ENCODE measurements at regions not wholly inside any gene's neighbourhood (a gene's known extent, or its start where the extent isn't known, plus 50 kb on each side); places are given as distances from the start of the nearest gene placed in this dataset.

DNA sequence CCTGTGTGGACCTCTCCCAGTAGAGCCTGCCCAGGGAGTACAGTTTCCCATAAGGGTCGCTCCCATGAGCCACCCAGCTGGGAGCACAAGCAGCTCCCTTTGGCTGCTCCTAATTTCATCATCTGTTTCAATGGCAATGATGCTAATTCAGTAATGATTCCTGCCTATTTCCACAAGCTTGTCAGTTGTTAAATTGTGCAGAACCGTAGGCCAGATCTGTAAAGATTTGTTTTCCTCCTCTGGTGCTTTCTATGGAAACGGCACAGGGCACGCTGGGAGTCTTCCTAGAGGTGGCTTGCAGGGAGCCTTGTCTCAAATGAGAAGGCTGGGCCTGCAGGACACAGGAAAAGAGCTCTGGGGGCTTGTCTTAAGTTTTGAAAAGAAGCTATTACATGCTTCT, 223.7 kb downstream of the CBLN1 start:
- POLR2A ChIA-PET (ENCODE audit: partially characterized antibody) = no interaction called here
- H3K27ac Mint-ChIP-seq = no peak overlapping the region

DNA sequence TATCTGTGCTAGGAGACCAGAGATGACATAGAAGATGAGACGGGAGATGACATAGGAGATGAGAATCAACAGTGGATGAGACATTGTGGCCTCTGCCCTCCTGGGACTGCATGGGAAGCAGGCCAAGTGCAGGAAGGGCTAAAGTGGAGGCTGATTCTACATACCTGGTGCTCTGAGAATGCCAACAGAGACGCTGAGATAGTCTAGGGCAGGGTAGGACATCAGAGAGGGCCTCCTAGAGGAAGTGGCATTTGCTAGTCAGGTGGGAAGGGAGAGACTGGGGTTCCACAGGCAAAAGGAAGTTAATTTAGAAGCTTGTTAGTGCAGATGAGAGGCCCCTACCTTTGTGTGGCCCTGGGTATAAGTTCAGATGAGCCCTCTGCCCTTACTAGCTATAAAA, 224.2 kb downstream of the CBLN1 start:
- peaks cover 0 to 6% (median 2%) of the 10 kb centered on the region in 8 donors for H3K9me3 Mint-ChIP-seq
- intact Hi-C loops (cut with micrococcal nuclease) = no loop called here
- H3K9me3 ChIP-seq (ENCODE audit: control insufficient read depth in 1 of 2, low read length in 2 of 2) = no peaks in the 10 kb centered on the region

More for the DNA sequence above, 223.7 kb downstream of the CBLN1 start:
- H3K4me3 ChIP-seq (ENCODE audit: low read length in 2 of 2) = no peak overlapping the region
- Mint-ChIP-seq H3K27me3 (no peaks in the 10 kb centered on the region), H3K4me3 (no peak overlapping the region), H3K36me3 (no peaks in the 10 kb centered on the region), H3K9me3 (peaks cover 0 to 6% (median 3%) of the 10 kb centered on the region in 8 donors), H3K4me1 (no peaks in the 10 kb centered on the region)
- no peaks in the 10 kb centered on the region for H3K9me3 ChIP-seq (ENCODE audit: control insufficient read depth in 1 of 2, low read length in 2 of 2)
- no peaks in the 10 kb centered on the region for H3K4me1 ChIP-seq (ENCODE audit: insufficient read depth, low read length)
- intact Hi-C loops (cut with micrococcal nuclease) = no loop called here
- no peak for DNase-seq
- H3K36me3 ChIP-seq (ENCODE audit: insufficient read depth, low read length) = no peaks in the 10 kb centered on the region
- H3K27me3 ChIP-seq (ENCODE audit: insufficient read depth, low read length) = no peaks in the 10 kb centered on the region
- no peak overlapping the region for H3K27ac ChIP-seq (ENCODE audit: low read depth, low read length)
- CTCF ChIA-PET (ENCODE audit: partially characterized antibody) = no interaction called here

DNA sequence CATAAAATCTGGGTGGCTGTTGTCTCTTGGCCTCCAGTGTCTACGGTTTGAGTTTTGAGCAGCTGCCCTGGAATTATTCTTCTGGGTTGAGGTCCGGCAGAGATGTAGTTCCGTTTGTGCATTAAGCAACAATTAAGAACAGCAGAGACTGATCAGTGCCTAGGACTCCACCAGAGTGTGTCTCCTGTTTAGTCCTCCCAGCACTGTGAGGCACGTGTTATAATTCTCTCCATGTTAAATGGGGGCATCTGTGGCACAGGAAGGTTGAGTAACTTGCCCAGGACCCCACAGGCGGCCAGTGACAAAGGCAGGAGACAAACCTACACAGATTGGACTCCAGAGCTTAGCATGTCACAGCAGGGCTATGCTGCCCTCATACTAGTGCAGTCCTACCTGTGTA, 225.1 kb downstream of the CBLN1 start:
- DNase-seq = no peak
- Histone ChIP-seq H3K36me3 (ENCODE audit: insufficient read depth, low read length) (no peaks in the 10 kb centered on the region), H3K4me1 (ENCODE audit: insufficient read depth, low read length) (no peaks in the 10 kb centered on the region), H3K4me3 (ENCODE audit: low read length in 2 of 2) (no peak overlapping the region), H3K9me3 (ENCODE audit: control insufficient read depth in 1 of 2, low read length in 2 of 2) (no peaks in the 10 kb centered on the region), H3K27ac (ENCODE audit: low read depth, low read length) (no peak overlapping the region), H3K27me3 (ENCODE audit: insufficient read depth, low read length) (no peaks in the 10 kb centered on the region)
- peaks cover 0 to 6% (median 2%) of the 10 kb centered on the region in 8 donors for H3K9me3 Mint-ChIP-seq
- POLR2A ChIA-PET (ENCODE audit: partially characterized antibody) = no interaction called here
- CTCF ChIA-PET (ENCODE audit: partially characterized antibody) = no interaction called here
- H3K4me1 Mint-ChIP-seq = no peaks in the 10 kb centered on the region
- no peaks in the 10 kb centered on the region for H3K27me3 Mint-ChIP-seq
- H3K27ac Mint-ChIP-seq = no peak overlapping the region
- no peak overlapping the region for H3K4me3 Mint-ChIP-seq
- intact Hi-C loops (cut with micrococcal nuclease) = no loop called here
- H3K36me3 Mint-ChIP-seq = no peaks in the 10 kb centered on the region

More for the DNA sequence above, 224.2 kb downstream of the CBLN1 start:
- Mint-ChIP-seq H3K27me3 (no peaks in the 10 kb centered on the region), H3K27ac (no peak overlapping the region), H3K36me3 (no peaks in the 10 kb centered on the region), H3K4me1 (no peaks in the 10 kb centered on the region), H3K4me3 (no peak overlapping the region)
- ChIA-PET POLR2A (ENCODE audit: partially characterized antibody) (no interaction called here), CTCF (ENCODE audit: partially characterized antibody) (no interaction called here)
- H3K27ac ChIP-seq (ENCODE audit: low read depth, low read length) = no peak overlapping the region
- H3K36me3 ChIP-seq (ENCODE audit: insufficient read depth, low read length) = no peaks in the 10 kb centered on the region
- H3K27me3 ChIP-seq (ENCODE audit: insufficient read depth, low read length) = no peaks in the 10 kb centered on the region
- no peaks in the 10 kb centered on the region for H3K4me1 ChIP-seq (ENCODE audit: insufficient read depth, low read length)
- no peak overlapping the region for H3K4me3 ChIP-seq (ENCODE audit: low read length in 2 of 2)
- no peak for DNase-seq

DNA sequence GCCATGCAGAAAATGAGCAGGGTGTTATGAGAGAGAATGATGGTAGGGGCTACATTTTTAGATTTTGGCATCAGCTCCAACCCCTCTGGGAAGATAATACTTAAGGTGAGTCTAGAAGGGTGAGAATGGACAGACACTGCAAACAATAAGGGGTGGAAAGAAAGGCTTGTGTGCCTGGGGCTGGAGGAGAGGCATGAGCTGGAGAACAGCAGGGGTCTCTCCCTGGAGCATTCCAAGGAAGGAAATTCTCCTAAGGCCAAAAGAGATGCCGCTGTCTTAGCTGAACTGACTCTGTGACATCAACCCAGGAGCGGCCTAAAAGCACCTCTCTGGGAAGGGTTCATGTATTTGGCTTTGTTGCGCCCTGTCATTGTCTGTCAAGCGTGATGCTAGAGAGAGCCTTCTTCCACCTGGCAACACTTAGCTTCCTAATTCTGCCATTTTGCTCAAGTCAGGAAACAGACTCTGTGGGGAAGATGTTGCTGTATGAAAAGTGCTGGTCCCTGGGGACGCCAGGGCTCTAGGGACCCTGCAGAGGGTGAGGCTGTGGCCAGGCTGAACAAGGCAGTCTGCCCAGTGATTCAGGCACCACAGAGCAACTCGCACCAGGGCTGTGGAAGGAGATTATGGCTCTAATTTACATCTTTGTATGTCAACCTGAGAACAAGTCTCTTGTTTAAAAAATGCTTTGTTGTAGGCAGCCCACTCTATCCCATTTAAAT, 225.7 kb downstream of the CBLN1 start:
- no peaks in the 10 kb centered on the region for H3K36me3 ChIP-seq (ENCODE audit: insufficient read depth, low read length)
- H3K4me3 Mint-ChIP-seq = no peak overlapping the region
- H3K9me3 ChIP-seq (ENCODE audit: control insufficient read depth in 1 of 2, low read length in 2 of 2) = no peaks in the 10 kb centered on the region
- ChIA-PET POLR2A (ENCODE audit: partially characterized antibody) (no interaction called here), CTCF (ENCODE audit: partially characterized antibody) (no interaction called here)
- H3K27me3 Mint-ChIP-seq = no peaks in the 10 kb centered on the region
- DNase-seq = no peak
- peaks cover 0 to 6% (median 3%) of the 10 kb centered on the region in 8 donors for H3K9me3 Mint-ChIP-seq
- intact Hi-C loops (cut with micrococcal nuclease) = no loop called here
- H3K27ac Mint-ChIP-seq = no peak overlapping the region
- no peaks in the 10 kb centered on the region for H3K4me1 ChIP-seq (ENCODE audit: insufficient read depth, low read length)
- H3K4me3 ChIP-seq (ENCODE audit: low read length in 2 of 2) = no peak overlapping the region
- no peak overlapping the region for H3K27ac ChIP-seq (ENCODE audit: low read depth, low read length)
- no peaks in the 10 kb centered on the region for H3K36me3 Mint-ChIP-seq
- H3K27me3 ChIP-seq (ENCODE audit: insufficient read depth, low read length) = no peaks in the 10 kb centered on the region
- no peaks in the 10 kb centered on the region for H3K4me1 Mint-ChIP-seq

DNA sequence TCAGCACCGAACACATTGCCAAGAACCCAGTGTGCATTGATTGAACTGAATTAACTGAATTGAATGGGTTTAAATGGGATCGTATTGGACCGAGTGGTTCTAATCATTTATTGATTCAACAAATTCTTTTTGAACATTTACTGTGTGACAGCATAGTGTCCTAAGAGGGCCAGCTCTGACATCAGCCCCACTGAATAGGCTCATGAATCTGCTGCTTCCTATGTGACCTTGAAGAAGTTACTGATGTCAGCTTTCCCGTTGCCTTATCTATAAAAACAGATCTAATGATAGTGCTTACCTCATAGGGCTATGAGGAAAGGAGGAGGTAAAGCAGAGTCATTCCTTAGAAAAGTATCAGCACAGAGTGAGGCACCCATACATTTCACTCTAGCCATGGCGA, 226.3 kb downstream of the CBLN1 start:
- H3K4me3 ChIP-seq (ENCODE audit: low read length in 2 of 2) = no peak overlapping the region
- H3K27me3 Mint-ChIP-seq = no peaks in the 10 kb centered on the region
- H3K9me3 Mint-ChIP-seq = peaks cover 0 to 6% (median 2%) of the 10 kb centered on the region in 8 donors
- no peak for DNase-seq
- no peaks in the 10 kb centered on the region for H3K4me1 Mint-ChIP-seq
- ChIA-PET POLR2A (ENCODE audit: partially characterized antibody) (no interaction called here), CTCF (ENCODE audit: partially characterized antibody) (no interaction called here)
- H3K36me3 ChIP-seq (ENCODE audit: insufficient read depth, low read length) = no peaks in the 10 kb centered on the region
- H3K9me3 ChIP-seq (ENCODE audit: control insufficient read depth in 1 of 2, low read length in 2 of 2) = no peaks in the 10 kb centered on the region
- H3K36me3 Mint-ChIP-seq = no peaks in the 10 kb centered on the region
- no peak overlapping the region for H3K4me3 Mint-ChIP-seq
- no peak overlapping the region for H3K27ac ChIP-seq (ENCODE audit: low read depth, low read length)
- intact Hi-C loops (cut with micrococcal nuclease) = no loop called here
- no peaks in the 10 kb centered on the region for H3K4me1 ChIP-seq (ENCODE audit: insufficient read depth, low read length)
- H3K27me3 ChIP-seq (ENCODE audit: insufficient read depth, low read length) = no peaks in the 10 kb centered on the region
- H3K27ac Mint-ChIP-seq = no peak overlapping the region

DNA sequence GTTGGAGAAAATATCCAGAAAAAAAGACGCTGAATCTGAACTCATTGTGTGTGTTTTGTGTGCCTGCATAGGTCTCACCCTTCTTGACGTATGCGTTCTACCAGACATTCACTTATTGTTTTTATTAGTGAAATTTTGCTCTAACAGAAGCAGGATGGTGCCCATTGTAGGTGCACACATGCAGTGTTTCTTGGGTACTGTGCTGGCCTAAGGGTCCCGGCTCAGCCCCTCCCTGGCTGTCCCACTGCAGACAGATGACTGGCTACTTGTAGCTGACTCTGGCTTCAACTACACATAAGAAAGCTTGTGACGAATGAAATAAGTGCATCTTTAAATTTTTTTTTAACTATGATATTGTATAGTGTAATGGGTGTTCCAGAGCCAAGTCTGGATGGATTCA, 227.0 kb downstream of the CBLN1 start:
- H3K36me3 Mint-ChIP-seq = no peaks in the 10 kb centered on the region
- no peak overlapping the region for H3K4me3 ChIP-seq (ENCODE audit: low read length in 2 of 2)
- DNase-seq = no peak
- peaks cover 0 to 7% (median 2%) of the 10 kb centered on the region in 8 donors for H3K9me3 Mint-ChIP-seq
- CTCF ChIA-PET (ENCODE audit: partially characterized antibody) = no interaction called here
- no peaks in the 10 kb centered on the region for H3K4me1 ChIP-seq (ENCODE audit: insufficient read depth, low read length)
- POLR2A ChIA-PET (ENCODE audit: partially characterized antibody) = no interaction called here
- H3K27ac ChIP-seq (ENCODE audit: low read depth, low read length) = no peak overlapping the region
- no peaks in the 10 kb centered on the region for H3K27me3 ChIP-seq (ENCODE audit: insufficient read depth, low read length)
- H3K4me1 Mint-ChIP-seq = no peaks in the 10 kb centered on the region
- intact Hi-C loops (cut with micrococcal nuclease) = no loop called here
- no peaks in the 10 kb centered on the region for H3K9me3 ChIP-seq (ENCODE audit: control insufficient read depth in 1 of 2, low read length in 2 of 2)
- H3K27ac Mint-ChIP-seq = no peak overlapping the region
- H3K36me3 ChIP-seq (ENCODE audit: insufficient read depth, low read length) = no peaks in the 10 kb centered on the region
- H3K4me3 Mint-ChIP-seq = no peak overlapping the region
- H3K27me3 Mint-ChIP-seq = no peaks in the 10 kb centered on the region

DNA sequence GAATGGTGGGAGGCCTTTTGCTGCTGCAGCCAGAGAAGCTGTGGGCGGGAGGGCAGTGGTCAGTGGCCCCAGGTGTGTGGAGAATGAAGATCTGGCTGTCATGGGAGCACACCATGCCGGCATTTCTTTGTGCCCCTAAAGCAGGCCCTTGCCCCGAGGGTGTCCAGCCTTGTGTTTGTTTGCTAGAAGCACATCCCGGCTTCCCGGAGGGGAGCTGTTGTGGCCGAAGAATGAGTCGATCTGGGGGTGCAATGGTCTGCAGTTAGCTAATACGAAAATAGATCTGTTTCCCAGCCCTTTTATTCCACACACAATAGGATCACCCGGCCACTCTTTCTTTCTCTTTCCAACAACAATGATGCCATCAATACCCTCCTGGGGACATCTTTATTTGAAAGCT, 228.8 kb downstream of the CBLN1 start:
- Histone ChIP-seq H3K4me1 (ENCODE audit: insufficient read depth, low read length) (no peaks in the 10 kb centered on the region), H3K36me3 (ENCODE audit: insufficient read depth, low read length) (no peaks in the 10 kb centered on the region), H3K9me3 (ENCODE audit: control insufficient read depth in 1 of 2, low read length in 2 of 2) (no peaks in the 10 kb centered on the region), H3K4me3 (ENCODE audit: low read length in 2 of 2) (no peak overlapping the region), H3K27ac (ENCODE audit: low read depth, low read length) (no peak overlapping the region), H3K27me3 (ENCODE audit: insufficient read depth, low read length) (no peaks in the 10 kb centered on the region)
- Mint-ChIP-seq H3K27me3 (no peaks in the 10 kb centered on the region), H3K9me3 (peaks cover 0 to 15% (median 2%) of the 10 kb centered on the region in 8 donors), H3K36me3 (no peaks in the 10 kb centered on the region), H3K27ac (no peak overlapping the region), H3K4me1 (no peaks in the 10 kb centered on the region), H3K4me3 (no peak overlapping the region)
- intact Hi-C loops (cut with micrococcal nuclease) = no loop called here
- POLR2A ChIA-PET (ENCODE audit: partially characterized antibody) = no interaction called here
- no peak for DNase-seq
- CTCF ChIA-PET (ENCODE audit: partially characterized antibody) = no interaction called here

DNA sequence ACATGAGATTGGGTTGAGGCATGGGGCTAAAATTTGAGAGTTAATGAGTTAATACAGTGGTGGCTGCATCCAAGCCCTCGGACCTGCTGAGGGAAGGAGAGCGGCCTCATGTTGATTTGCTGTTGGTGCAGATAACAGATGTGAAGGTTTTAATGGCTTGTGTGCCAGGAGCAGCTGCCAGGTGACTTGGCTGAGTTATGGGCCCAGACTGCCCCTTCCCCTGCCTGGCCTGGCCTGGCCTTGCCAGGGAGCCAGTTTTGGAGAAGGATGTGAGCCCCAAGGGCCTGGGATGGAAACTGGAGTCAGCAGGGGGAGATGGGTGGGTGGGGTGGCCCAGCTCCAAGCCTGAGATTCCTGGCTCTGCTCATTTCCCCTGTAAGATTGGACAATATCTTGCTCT, 230.1 kb downstream of the CBLN1 start:
- ChIA-PET POLR2A (ENCODE audit: partially characterized antibody) (no interaction called here), CTCF (ENCODE audit: partially characterized antibody) (no interaction called here)
- no peaks in the 10 kb centered on the region for H3K9me3 ChIP-seq (ENCODE audit: control insufficient read depth in 1 of 2, low read length in 2 of 2)
- H3K4me3 Mint-ChIP-seq = no peak overlapping the region
- no peak for DNase-seq
- intact Hi-C loops (cut with micrococcal nuclease) = no loop called here
- no peaks in the 10 kb centered on the region for H3K36me3 Mint-ChIP-seq
- H3K4me3 ChIP-seq (ENCODE audit: low read length in 2 of 2) = no peak overlapping the region
- no peaks in the 10 kb centered on the region for H3K27me3 ChIP-seq (ENCODE audit: insufficient read depth, low read length)
- H3K27ac ChIP-seq (ENCODE audit: low read depth, low read length) = no peak overlapping the region
- H3K27me3 Mint-ChIP-seq = no peaks in the 10 kb centered on the region
- no peaks in the 10 kb centered on the region for H3K36me3 ChIP-seq (ENCODE audit: insufficient read depth, low read length)
- H3K4me1 ChIP-seq (ENCODE audit: insufficient read depth, low read length) = no peaks in the 10 kb centered on the region
- peaks cover 0 to 15% (median 3%) of the 10 kb centered on the region in 8 donors for H3K9me3 Mint-ChIP-seq
- no peaks in the 10 kb centered on the region for H3K4me1 Mint-ChIP-seq
- H3K27ac Mint-ChIP-seq = no peak overlapping the region

Measured in CD4-positive, alpha-beta memory T cell (primary cell).